ENCODE measurements at regions not wholly inside any gene's neighbourhood (a gene's known extent, or its start where the extent isn't known, plus 50 kb on each side); places are given as distances from the start of the nearest gene placed in this dataset.
A peak's percentile ranks its signal among the peaks of the same experiment; 100 is the strongest.

- no peak for DNase-seq (ENCODE audit: low read depth)
Measured at GRCh38 chr14:61893371-61893940, 131.2 kb downstream of the SNAPC1 start.

GRCh38 chr14:61894452-61895077 lies 132.3 kb downstream of the SNAPC1 start:
- DNase-seq (ENCODE audit: low read depth) = peak; percentile 33

- no peak for DNase-seq (ENCODE audit: low read depth)
Measured at GRCh38 chr14:61897300-61897699, 135.1 kb downstream of the SNAPC1 start.

DNA sequence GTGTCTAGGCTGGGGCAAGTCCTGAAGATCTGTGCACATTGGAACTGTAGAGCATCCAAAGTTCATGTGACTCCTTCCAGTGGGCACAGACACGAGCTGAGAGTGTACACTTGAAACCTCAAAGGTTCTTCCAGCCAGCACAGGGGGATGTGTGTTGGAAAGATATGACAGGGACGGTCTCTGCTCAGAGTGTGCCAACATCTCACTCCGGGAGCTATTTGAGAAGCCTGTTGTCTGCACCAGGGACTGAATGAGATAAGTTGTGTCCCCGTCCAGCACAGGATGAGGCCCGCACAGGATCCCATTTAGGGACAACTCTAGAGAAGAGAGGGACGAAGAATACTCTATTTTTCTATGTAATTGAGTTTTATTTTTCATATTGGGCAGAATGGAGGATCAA lies 136.3 kb downstream of the SNAPC1 start:
- DNase-seq (ENCODE audit: low read depth) = no peak

DNA sequence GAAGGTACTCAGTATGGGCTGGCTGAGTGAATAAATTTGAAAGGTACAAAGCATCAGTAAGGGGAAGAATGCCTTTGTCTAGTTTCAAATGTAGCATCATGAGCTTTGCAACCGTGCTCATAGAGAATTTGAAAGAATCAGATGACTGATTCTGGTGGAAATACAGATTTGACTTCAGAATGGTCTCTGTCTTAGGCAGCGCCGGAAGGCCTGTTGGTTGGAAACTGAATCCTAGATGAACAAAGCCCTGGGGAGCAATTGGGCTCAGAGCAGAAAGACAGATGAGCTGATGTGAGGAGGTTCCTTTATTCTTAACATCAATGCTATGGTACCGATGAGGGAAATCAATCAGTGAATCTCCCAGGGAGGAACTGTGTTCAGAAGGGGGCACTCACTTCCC lies 137.3 kb downstream of the SNAPC1 start:
- DNase-seq (ENCODE audit: low read depth) = no peak

- DNase-seq (ENCODE audit: low read depth) = no peak
Measured at GRCh38 chr14:61904946-61905345, 142.7 kb downstream of the SNAPC1 start.

- DNase-seq (ENCODE audit: low read depth) = no peak
Measured at GRCh38 chr14:61911574-61911973, 149.4 kb downstream of the SNAPC1 start.

GRCh38 chr14:61918998-61919397 lies 156.8 kb downstream of the SNAPC1 start:
- no peak for DNase-seq (ENCODE audit: low read depth)

DNA sequence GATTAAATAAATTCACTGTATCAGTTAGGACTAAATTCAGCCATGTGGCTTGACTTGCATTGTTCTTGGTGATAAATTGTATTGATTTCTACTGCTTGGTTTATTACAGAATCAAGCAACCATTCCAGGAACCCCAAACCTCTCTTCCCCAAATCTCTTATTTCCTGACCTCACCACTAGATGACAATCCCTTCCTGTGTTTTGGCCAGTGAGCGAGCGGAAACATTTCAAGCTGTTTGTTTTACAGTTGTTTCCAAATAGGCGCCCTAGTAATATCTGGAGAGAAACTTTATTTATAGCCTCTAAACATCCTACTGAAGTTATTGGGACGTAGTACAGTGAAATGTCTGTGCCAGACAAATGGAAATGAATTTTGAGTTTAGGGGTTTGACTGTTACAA lies 161.1 kb downstream of the SNAPC1 start:
- no peak for DNase-seq (ENCODE audit: low read depth)

- DNase-seq (ENCODE audit: low read depth) = no peak
Measured at GRCh38 chr14:61925043-61925442, 162.8 kb downstream of the SNAPC1 start.

GRCh38 chr14:61925732-61926435 lies 163.7 kb downstream of the SNAPC1 start:
- DNase-seq (ENCODE audit: low read depth) = no peak

DNA sequence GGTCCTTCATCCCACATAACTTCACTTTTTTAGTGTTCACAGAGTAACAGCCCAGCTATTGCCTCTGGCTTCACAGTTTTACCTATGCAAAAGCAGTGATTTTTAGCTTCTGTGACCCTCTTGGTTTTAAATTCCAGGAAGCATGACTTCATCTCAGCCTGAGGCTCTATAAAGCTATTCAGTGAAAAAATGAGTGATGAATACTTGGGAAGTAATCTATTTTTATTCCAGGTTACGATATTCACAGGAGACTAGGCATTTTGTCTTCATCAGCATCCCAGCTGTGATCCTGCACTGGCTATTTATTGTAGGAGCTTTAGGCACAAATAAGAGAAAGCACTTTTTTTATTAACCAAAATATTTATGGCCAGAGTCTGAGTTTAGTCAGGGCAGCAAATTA lies 164.8 kb downstream of the SNAPC1 start:
- no peak for DNase-seq (ENCODE audit: low read depth)

- no peak for DNase-seq (ENCODE audit: low read depth)
Measured at GRCh38 chr14:61927520-61927919, 165.3 kb downstream of the SNAPC1 start.

- no peak for DNase-seq (ENCODE audit: low read depth)
Measured at GRCh38 chr14:61928300-61928699, 166.1 kb downstream of the SNAPC1 start.

DNA sequence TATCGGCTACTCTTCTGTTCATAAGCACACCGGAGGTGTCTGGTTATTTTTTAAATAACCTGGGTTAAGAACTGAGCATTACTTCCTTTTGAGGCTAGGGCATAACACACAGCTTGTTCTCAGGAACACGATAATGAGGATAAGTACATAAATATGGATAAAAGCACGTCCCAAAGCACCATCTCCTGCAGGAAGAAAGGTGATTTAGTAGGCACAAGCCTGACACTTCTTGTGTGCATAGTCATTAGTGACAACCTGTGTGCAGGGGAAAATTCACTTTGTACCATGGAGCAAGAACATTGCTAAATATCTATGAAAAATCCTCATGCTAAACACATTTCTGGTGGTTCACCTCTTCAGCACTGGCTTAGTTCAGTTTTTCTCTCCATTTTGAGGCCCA lies 166.5 kb downstream of the SNAPC1 start:
- no peak for DNase-seq (ENCODE audit: low read depth)

- DNase-seq (ENCODE audit: low read depth) = no peak
Measured at GRCh38 chr14:61929651-61930050, 167.4 kb downstream of the SNAPC1 start.

DNA sequence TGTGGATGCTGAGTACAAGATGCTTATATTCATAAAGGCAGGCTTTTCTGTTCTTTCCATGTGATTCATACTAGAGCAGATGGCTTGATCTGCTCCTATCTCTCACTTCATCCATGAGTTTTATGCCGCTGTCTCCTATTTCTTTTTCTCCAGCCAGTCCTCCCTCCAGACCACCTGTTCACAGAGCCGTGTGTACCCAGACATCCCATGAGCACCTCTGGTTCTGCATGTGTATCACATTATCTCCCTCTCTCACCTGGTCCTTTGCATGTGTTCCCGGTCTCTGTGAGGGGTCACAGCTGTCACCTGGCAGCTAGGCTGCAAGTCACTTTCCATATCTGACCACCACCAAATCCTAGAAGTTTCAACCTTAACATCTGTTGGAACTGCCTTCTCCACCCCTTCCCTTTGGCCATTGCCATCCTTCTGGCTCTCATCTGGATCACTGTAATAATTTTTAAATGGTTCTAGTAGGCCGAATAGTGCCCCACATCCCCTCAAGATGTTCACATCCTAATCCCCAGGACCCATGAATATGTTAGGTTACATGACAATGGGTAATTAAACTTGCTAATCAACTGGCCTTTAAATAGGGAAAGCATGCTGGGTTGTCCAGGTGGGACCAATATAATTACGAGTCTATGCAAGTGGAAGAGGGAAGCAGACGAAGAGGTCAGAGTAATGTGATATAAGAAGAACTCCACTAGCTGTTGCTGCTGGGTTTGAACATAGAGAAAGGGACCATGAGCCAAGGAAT lies 168.1 kb downstream of the SNAPC1 start:
- no peak for DNase-seq (ENCODE audit: low read depth)

DNA sequence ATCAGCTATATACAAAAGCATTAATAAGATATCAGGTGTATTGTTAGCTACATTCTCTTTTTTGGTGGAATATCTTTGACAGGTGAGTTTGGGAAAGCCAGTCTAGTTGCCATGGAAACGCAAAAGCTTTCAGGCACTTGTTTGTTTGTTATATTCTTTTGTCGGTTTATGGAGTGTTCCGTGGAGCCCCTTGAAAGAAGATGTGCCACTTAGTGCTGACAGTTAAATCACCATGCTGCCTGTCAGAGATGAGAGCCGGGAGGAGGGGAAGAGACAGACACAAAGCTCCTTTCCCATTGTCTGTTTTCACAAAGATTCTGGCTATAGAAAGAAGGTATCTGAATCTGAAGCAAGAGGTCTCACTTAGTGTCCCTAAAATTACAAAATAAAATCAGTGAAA lies 170.8 kb downstream of the SNAPC1 start:
- no peak for DNase-seq (ENCODE audit: low read depth)

- no peak for DNase-seq (ENCODE audit: low read depth)
Measured at GRCh38 chr14:61934385-61934784, 172.2 kb downstream of the SNAPC1 start.

DNA sequence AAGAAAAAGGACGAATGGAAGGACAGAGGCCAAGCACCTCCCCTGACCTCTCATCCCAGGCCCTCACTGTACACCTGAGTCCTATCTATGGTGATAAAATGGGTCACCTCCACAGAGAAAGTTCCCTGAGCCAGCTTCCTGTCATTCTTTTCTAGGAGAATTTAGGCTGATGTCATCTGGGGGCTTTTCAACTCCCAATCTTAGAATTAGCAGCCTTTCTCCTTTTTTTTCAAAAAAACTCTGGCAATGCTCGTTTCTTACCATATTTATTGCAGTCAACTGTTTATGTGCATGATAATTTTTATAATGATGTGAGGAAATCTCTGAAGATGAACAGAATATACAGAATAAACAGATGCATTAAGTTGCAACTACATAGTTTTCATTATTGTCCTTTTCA lies 177.6 kb downstream of the SNAPC1 start:
- DNase-seq (ENCODE audit: low read depth) = no peak

DNA sequence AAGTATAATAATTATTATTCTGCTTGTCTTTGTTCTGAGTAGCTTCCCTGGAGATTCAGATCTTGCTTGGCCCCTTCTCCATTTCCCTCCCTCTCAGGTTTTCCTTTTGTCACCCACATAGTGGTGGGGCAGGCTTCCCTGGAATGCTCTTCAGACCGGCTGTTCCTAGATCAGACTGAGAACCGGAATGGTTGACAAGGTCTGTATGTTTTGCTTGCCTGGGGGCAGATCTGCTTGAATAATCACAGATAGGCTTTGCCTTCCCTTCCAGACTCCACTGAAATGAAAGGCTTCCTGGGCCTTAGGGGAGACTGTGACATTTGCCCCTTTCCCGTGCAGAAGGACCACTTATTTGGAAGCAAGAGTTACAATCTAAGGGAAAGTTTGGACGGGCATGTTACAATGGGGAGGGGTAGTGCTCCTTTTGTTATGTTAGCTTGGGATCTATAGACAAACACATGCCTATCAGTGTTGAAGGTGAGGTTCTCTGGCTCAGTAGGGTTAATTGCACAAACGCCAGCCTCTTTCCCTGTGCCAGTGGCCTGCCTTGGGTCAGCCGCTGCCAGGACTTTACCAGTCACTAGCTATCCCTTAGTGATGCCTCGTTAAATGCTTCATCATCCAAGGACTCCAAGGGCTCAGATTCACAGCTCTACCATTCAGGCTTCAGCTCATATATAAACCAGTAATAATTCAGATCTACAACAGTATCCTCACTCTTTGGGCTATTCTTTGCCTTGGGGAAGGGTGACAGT lies 178.6 kb downstream of the SNAPC1 start:
- no peak for DNase-seq (ENCODE audit: low read depth)

Data from stimulated activated CD8-positive, alpha-beta memory T cell treated with anti-CD3 and anti-CD28 coated beads, Interleukin-4, amount 100 ng/mL, for 24 hours (primary cell).